ENCODE measurements at regions not wholly inside any gene's neighbourhood (a gene's known extent, or its start where the extent isn't known, plus 50 kb on each side); places are given as distances from the start of the nearest gene placed in this dataset.

GRCh38 chr17:71986886-71987285 is 133.9 kb upstream of the SOX9 start:
- Mint-ChIP-seq H3K36me3 (no peaks in the 10 kb centered on the region), H3K9me3 (no peaks in the 10 kb centered on the region), H3K27me3 (ENCODE audit: low read depth) (no peaks in the 10 kb centered on the region), H3K27ac (no peak overlapping the region), H3K4me3 (no peak overlapping the region), H3K4me1 (peaks cover 18% of the 10 kb centered on the region)
- DNase-seq (ENCODE audit: low spot score in 2 of 2, unreplicated experiment in 2 of 2): no peak
- TF ChIP-seq, protein P1, sequence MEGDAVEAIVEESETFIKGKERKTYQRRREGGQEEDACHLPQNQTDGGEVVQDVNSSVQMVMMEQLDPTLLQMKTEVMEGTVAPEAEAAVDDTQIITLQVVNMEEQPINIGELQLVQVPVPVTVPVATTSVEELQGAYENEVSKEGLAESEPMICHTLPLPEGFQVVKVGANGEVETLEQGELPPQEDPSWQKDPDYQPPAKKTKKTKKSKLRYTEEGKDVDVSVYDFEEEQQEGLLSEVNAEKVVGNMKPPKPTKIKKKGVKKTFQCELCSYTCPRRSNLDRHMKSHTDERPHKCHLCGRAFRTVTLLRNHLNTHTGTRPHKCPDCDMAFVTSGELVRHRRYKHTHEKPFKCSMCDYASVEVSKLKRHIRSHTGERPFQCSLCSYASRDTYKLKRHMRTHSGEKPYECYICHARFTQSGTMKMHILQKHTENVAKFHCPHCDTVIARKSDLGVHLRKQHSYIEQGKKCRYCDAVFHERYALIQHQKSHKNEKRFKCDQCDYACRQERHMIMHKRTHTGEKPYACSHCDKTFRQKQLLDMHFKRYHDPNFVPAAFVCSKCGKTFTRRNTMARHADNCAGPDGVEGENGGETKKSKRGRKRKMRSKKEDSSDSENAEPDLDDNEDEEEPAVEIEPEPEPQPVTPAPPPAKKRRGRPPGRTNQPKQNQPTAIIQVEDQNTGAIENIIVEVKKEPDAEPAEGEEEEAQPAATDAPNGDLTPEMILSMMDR (IDR thresholded peaks at IDR 0.05; ENCODE audit: unreplicated experiment): no peak

DNA sequence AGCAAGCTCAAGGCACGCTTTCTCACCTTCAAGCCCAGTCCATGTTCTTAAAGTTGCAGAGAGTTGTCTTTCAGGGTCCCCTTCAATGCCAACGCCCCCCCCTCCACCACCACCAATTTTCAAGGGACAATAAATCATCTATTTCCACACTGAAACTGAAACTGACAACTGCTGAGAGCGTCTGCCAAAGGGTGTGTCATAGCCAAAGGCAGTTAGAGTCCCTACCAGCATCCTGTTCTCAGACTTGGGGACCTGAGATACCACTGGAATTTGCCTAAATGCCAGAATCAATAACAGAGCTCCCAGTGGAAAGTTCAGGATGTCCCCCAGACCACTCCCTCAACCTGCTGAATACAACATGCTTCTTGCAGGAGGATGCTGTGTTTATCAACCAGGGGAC is 133.2 kb upstream of the SOX9 start:
- peaks cover 18% of the 10 kb centered on the region for H3K4me1 Mint-ChIP-seq
- no peaks in the 10 kb centered on the region for H3K36me3 Mint-ChIP-seq
- no peak overlapping the region for H3K4me3 Mint-ChIP-seq
- TF ChIP-seq, protein P1 (IDR thresholded peaks at IDR 0.05; ENCODE audit: unreplicated experiment): no peak
- no peak overlapping the region for H3K27ac Mint-ChIP-seq
- H3K9me3 Mint-ChIP-seq: no peaks in the 10 kb centered on the region
- H3K27me3 Mint-ChIP-seq (ENCODE audit: low read depth): no peaks in the 10 kb centered on the region
- no peak for DNase-seq (ENCODE audit: low spot score in 2 of 2, unreplicated experiment in 2 of 2)

DNA sequence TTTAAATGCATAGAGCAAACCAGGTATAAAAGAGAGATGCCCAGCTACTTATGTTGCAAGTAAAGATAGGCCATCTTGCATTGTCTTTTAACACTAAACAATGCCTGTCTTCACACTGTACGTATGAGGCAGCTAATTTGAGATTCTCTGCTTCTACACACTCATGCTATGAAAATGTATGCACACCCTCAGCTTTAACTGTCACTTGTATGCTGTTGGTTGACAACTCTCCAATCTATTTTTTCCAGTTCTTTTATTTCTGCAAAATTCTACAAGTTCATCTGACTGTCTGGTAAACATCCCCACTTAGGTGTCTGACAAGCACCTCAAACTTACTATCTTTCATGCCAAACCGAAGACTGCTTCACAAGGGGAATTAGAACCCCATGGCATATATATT is 131.7 kb upstream of the SOX9 start:
- DNase-seq (ENCODE audit: low spot score in 2 of 2, unreplicated experiment in 2 of 2): no peak
- no peak overlapping the region for H3K4me3 Mint-ChIP-seq
- peaks cover 14% of the 10 kb centered on the region for H3K4me1 Mint-ChIP-seq
- H3K9me3 Mint-ChIP-seq: no peaks in the 10 kb centered on the region
- H3K27me3 Mint-ChIP-seq (ENCODE audit: low read depth): no peaks in the 10 kb centered on the region
- TF ChIP-seq, protein P1 (IDR thresholded peaks at IDR 0.05; ENCODE audit: unreplicated experiment): no peak
- H3K36me3 Mint-ChIP-seq: no peaks in the 10 kb centered on the region
- no peak overlapping the region for H3K27ac Mint-ChIP-seq

- Mint-ChIP-seq H3K4me1 (peaks cover 10% of the 10 kb centered on the region), H3K27ac (no peak overlapping the region), H3K27me3 (ENCODE audit: low read depth) (no peaks in the 10 kb centered on the region), H3K9me3 (no peaks in the 10 kb centered on the region), H3K4me3 (no peak overlapping the region), H3K36me3 (no peaks in the 10 kb centered on the region)
- DNase-seq (ENCODE audit: low spot score in 2 of 2, unreplicated experiment in 2 of 2): no peak
- TF ChIP-seq, protein P1 (IDR thresholded peaks at IDR 0.05; ENCODE audit: unreplicated experiment): no peak
Measured at GRCh38 chr17:71993363-71993762, 127.5 kb upstream of the SOX9 start.

GRCh38 chr17:71995590-71995989 is 125.2 kb upstream of the SOX9 start:
- H3K36me3 Mint-ChIP-seq: no peaks in the 10 kb centered on the region
- no peak for DNase-seq (ENCODE audit: low spot score in 2 of 2, unreplicated experiment in 2 of 2)
- H3K27me3 Mint-ChIP-seq (ENCODE audit: low read depth): no peaks in the 10 kb centered on the region
- H3K4me3 Mint-ChIP-seq: no peak overlapping the region
- H3K27ac Mint-ChIP-seq: no peak overlapping the region
- TF ChIP-seq, protein P1 (IDR thresholded peaks at IDR 0.05; ENCODE audit: unreplicated experiment): no peak
- H3K9me3 Mint-ChIP-seq: no peaks in the 10 kb centered on the region
- no peaks in the 10 kb centered on the region for H3K4me1 Mint-ChIP-seq

DNA sequence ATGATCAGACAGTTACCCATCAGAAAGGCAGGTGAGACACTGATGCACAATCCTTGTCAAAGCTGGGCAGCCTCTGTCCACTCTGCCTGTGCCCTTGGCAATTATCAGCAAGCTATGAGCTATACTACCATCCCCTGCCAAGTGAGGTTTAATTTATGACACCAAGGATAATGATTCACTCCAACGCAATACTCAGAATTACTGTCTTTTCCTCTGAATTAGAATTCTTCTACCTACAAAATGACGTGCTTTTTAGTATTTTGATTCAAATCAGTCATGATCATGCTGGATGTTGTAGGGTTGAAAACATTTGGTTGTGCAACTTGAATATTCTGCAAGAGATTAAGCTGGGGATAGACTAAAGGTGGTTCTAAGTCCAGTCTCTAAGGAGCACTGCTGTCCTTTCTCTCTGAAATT is 116.8 kb upstream of the SOX9 start:
- peaks cover 4% of the 10 kb centered on the region for H3K4me1 Mint-ChIP-seq
- no peak overlapping the region for H3K27ac Mint-ChIP-seq
- no peaks in the 10 kb centered on the region for H3K36me3 Mint-ChIP-seq
- no peak overlapping the region for H3K4me3 Mint-ChIP-seq
- H3K27me3 Mint-ChIP-seq (ENCODE audit: low read depth): peaks cover 5% of the 10 kb centered on the region
- no peak for DNase-seq (ENCODE audit: low spot score in 2 of 2, unreplicated experiment in 2 of 2)
- TF ChIP-seq, protein P1 (IDR thresholded peaks at IDR 0.05; ENCODE audit: unreplicated experiment): no peak
- no peaks in the 10 kb centered on the region for H3K9me3 Mint-ChIP-seq
